Epithelial cell of prostate (primary cell): ENCODE measurements at regions not wholly inside any gene's neighbourhood (a gene's known extent, or its start where the extent isn't known, plus 50 kb on each side); places are given as distances from the start of the nearest gene placed in this dataset.
"Not testable (repeated sequence)": the region's sequence is repeated elsewhere in the genome, so short reads cannot be mapped to it uniquely, and the experiment has no call there.

Experiments used
- DNase-seq: peaks from one replicate; pipeline ENCODE4 v3.0.0-alpha.2; 2011; ENCODE audit warnings: low read depth, low spot score
- H3K27ac ChIP-seq: fragments of 450-650 bp; 2 replicates; pipeline ENCODE4 v1.5.1; 2017; ENCODE audit warnings: mild to moderate bottlenecking

DNA sequence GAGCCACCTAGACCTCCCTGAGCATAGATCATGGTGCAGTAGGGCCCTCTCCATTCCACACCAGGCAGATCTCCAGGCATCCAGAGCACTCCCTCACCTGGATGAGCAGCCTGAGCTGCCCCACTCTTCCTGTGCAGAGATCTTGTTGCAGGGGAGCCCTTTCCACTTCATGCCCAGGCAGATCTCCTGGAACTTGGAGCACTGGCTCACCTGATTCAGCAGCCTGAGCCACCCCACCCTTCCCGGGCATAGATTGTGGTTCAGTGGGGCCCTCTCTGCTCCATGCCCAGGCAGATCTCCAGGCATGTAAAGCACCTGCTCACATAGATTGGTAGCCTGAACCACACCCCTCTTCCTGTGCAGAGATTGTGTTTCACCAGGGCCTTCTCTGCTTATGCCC lies 78.0 kb downstream of the SEC16B start:
- no peak for DNase-seq
- H3K27ac ChIP-seq: peak overlapping the region; percentile 58

DNA sequence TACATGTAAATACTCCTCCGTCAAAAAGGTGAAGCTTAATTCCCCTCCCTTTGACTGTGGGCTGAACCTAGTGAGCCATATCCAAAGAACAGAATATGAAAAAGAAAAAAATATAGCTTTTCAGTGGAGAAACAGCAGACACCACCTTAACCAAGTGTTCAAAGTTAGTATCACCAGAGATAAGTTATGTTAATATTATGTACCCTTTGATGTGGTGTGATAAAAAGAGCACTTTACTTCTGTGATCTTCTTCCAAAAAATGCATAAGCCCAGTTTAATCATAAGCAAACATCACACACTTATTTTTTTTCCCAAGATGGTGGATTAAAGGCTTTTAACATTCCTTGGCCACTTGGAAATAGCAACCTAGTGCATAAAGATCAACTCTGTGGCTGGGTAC lies 79.4 kb downstream of the SEC16B start:
- DNase-seq: no peak
- H3K27ac ChIP-seq: no peak overlapping the region

DNA sequence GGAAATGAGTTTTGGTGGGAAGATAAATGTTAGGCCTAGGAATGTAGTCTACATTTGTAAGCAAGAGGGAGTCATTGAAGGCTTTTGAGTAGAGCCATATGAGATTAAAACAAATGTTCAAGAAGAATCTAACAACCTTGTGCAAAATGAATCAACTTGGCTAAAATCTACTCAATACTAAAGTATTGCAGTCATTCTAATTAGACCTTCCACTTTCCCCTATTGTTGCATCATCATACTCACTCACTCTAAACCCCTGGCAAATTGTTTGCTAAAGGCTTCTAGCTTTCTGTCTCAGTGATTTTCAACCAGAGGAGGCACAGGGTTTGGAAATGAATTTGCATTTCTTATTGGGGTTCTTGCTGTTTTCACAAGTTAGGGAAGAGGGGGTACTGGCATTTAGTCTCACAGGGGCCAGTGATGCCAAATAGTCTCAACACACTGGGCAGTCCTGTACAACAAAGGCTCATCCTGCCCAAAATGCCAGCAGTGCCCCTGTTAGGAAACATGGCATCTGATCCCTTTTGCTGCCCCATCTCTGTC lies 85.3 kb downstream of the SEC16B start:
- DNase-seq: no peak
- no peak overlapping the region for H3K27ac ChIP-seq

DNA sequence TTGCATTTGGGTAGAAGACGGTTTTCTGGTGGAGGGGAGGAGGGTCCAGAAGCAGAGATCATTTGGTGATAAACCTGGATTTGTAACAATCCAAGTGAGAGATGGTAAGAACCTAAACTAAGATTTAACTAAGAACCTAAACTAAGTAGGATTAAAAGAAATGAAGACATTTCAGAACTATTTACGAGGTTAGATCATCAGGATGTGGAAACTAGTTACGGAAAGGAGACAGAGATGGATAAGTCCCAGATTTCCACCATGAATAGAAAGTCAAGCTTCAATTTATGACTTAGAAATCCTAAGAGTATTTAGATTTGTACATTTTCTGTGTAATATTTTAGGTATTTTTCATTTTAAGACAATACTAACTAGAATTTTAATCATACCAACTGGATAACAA lies 86.3 kb downstream of the SEC16B start:
- DNase-seq: no peak
- no peak overlapping the region for H3K27ac ChIP-seq

DNA sequence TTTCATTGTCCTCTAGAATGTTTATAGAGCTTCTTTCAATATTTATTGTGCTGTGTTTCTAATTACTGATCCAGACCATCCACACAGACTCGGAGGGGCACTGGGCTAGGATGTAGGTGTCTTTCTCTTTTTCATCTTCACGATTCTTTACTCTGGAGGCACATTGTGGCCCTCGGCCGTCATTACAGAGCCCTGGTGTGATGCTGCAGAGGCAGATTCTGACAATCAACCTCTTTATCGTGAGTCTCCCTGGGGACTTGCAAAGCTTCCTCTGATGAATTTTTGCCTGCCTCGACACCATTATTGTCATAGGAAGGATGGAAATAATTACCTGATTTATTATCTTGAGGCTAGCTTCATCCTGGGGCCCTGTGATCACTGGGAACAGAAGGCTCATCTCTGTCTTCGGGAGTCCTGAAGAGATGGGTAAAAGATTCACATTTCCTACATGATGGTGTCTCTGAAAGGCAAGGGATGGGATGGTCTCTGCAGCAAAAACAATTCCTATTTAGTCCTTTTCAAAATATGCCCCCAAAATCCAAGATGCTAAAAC lies 89.4 kb downstream of the SEC16B start:
- H3K27ac ChIP-seq: no peak overlapping the region
- no peak for DNase-seq

DNA sequence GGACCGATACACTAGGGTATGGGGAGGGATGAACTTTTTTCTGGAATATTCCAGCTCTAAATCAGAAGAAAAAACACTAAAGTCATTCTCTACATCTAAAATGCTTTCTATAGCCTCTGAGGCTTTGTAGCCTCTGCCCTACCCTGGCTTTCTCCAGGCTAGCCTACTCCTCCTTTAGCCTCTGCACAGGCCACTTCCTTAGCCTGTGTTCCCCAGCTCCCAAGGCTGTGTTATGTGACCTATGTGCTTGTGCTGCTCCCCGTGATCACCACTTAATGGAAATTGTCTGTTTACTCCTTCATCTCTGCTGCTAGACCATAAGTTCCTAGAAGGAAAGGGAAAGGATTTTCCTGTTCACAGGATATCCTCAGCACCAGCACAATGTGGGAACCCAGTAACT lies 92.8 kb downstream of the SEC16B start:
- no peak for DNase-seq
- no peak overlapping the region for H3K27ac ChIP-seq

DNA sequence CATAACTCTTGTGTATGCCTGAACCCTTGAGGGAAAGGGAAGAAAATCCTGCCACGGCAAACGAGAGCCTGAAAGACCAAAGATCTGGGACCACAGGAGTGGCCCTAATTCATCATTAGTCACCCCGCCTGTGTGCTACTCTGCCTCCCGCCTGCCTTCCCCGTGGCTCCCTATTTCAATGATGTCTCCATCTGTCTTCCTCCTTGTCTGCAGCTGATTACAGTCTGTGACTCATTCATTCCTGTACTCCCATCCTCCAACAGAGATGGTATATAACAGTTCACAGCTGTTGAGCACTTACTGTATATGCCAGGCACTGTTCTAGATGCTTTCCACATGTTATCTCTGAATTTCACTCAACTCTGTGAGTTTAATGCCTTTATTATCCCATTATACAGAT lies 96.6 kb downstream of the SEC16B start:
- peak overlapping the region; percentile 48 for H3K27ac ChIP-seq
- no peak for DNase-seq

DNA sequence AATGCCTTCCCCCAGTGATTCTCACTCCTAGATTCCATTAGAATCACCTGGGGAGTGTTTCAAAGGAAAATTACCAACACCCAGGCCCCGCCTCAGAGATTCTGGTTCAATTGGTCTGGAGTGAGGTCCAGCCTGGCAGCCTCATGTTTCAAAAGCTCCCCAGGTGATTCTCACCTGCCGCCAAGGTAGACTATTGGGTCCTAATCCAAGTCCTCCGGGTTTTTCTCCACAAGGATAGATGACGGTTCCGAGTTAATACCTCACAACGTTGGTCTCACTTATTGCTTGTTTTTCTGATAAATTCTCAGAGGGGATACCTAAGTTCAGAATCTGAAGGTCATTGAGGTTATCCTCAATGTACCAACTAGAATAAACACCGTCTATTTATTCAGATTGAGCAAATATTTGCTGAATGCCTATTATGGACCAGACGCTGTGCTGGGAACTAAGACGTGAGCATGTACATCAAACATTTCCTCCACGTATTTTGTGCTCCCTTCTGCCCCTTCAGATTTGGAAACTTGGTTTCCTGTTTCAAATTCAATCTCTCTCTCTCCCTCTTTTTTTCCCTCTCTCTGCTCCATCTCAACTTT lies 97.5 kb downstream of the SEC16B start:
- no peak for DNase-seq
- H3K27ac ChIP-seq: peak overlapping the region; percentile 48

DNA sequence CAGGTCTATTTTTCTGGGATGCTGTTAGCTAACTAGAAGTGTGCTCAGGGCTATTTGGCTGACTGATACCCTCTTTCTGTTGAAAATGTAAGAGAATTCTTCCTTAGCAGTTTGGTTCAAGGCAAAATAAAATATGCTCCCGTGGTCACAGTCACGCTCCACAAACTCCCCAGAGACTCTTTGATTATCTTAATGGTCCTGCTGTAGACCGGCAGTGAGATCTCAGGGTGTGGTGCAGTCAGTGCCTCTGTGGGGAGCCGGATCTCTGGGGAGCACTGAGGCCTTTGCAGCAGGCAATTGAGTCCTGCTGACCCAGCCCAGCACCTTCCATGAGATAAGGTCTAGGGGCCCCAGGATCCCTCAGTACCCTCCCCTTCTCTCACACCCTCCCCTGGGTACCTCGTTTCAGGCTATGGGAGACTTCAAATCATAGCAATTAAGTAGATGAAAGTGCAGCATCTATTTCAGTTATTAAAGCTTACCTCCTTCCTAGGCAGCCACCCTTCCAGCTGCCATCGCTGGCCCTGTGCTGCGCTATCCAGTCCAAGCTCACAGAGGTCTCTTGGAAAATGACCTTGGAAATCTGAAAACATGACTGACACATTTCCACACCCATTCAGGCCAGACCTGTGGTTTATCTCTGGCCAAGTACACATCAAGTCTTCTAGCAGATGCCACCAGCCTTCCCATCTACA lies 98.1 kb downstream of the SEC16B start:
- no peak for DNase-seq
- H3K27ac ChIP-seq: no peak overlapping the region

DNA sequence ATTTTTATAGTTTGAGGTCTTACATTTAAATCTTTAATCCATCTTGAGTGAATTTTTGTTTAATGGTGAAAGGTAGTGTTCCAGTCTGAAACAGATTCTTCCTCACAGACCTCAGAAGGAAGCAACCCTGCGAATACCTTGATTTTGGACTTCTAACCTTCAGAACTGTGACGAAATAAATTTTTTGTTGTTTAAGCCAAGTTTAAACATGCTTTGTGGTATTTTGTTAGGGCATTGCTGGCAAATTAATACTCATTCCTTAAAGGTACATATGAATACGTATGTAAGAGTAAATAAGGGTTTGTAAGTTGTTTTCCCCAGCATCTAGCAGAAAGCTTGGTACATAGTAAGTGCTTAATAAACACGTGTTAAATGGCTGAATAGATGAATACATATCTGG lies 100.3 kb downstream of the SEC16B start:
- no peak for DNase-seq

DNA sequence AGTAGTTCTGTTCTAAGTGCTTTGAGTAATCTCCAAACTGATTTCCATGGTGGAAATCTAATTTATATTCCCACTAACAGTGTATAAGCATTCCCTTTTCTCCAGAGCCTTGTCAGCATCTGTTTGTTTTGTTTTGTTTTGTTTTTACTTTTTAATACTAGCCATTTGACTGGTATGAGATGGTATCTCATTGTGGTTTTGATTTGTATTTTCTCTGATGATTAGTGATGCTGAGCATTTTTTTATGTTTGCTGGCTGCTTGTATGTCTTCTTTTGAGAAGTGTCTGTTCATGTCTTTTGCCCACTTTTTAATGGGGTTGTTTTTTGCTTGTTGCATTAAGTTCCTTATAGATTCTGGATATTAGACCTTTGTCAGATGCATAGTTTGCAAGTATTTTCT lies 100.8 kb downstream of the SEC16B start:
- DNase-seq, H3K27ac ChIP-seq: not testable (repeated sequence)

More for the DNA sequence above, 100.3 kb downstream of the SEC16B start:
- H3K27ac ChIP-seq: no peak overlapping the region

DNA sequence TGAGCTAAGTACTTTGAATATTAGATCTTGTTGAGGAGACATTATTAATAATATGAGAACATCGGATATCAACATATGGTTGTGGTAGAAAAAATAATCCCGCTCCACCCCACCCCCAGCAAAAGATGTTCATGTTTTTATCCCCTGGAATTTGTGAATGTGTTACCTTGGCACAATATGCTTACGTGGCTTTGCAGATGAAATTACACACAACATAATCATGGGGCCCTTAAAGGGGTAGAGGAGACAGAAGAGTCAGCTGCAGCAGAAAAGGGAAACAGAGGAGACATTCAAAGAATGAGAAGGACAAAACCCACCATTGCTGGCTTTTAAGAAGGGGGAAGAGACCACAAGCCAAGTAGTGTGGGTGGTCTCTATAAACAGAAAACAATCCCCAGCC lies 104.1 kb downstream of the SEC16B start:
- H3K27ac ChIP-seq: no peak overlapping the region
- no peak for DNase-seq

DNA sequence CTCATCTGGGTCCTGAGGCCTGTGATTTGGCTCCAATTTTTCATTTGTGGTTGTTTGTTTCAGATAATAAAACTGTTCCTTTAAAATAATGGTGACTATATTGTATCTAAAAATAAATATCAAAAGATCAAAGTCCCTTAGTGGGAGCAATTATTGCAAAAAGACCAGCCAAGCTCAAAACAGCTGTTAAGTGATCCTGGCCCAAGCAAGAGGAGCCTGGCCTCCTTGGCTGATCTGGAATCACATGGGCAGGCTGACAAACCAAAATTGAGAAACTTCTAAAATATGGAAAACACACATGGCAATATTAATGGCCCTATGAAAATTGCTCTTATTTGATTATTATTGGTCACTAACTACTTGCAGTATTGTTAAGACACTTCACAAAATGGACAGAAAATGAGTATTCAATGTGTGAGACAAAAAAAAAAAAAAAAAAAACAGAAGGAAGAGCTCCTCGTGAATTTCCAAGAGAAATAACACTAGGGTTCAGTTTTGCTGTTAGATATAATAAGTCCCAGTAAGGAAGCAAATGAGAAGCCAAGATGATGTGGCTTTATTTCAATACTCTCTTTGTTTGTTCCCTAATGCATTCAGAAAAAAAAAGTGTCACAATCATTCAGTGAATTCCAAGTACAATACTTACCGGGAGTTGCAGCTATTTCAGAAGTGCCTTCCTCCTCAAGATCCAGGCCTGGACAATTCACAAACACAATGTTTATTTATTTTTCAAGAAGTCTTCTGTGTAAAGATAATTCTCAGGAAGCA lies 105.1 kb downstream of the SEC16B start:
- DNase-seq: no peak
- H3K27ac ChIP-seq: no peak overlapping the region

DNA sequence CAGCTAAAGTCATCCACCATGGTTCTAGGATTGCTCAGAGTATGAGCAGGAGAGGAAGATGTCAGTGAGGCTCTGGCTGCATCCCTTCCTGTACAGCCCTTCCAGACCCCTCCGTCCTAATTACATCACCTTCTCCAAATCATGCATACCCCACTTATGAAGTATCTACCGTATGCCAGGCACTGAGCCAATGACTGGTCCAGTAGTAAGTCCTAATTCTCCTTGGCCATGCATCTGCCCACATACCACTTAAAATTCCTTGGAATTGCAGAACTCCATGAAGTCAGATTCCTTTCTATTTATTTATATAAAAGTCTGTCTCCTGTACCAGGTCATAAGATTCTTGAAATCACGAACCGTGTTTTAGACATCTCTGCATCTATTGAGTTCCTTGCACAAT lies 106.1 kb downstream of the SEC16B start:
- no peak overlapping the region for H3K27ac ChIP-seq
- no peak for DNase-seq

DNA sequence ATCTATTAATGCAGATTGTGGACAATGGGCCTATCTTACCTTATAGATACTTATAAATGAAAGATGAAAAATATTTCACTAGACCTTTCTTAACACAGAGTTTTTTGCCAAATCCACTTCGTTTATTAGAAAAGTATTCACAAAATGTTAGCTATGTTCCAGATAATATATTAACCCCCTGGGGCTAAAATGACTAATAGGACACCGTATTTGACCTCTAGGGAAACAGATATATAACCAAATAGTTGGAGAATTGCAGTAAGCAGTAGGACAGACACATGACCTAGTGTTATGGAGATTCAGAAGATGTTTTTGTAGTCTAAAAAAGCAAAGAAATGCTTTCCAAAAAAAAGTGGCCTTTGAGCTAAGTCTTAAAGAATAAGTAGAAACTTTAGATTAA lies 106.9 kb downstream of the SEC16B start:
- no peak for DNase-seq
- no peak overlapping the region for H3K27ac ChIP-seq

DNA sequence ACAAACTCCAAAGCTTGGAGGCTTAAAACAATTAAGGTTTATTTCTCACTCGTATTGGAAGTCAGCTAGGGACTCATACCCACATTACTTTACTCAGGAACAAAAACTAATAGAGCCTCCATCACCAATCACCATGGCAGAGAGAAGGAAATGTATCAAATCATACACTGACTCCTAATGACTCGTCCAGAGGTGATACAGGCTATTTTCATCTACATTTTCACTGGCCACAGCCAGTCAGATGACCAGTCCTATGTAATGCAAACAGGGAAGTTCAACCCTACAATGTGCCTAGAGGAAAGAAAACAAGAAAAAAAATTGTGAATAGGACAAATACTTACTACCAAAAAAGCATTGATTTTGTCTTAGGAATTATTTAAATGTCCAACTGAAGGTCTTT lies 110.3 kb downstream of the SEC16B start:
- H3K27ac ChIP-seq: no peak overlapping the region

DNA sequence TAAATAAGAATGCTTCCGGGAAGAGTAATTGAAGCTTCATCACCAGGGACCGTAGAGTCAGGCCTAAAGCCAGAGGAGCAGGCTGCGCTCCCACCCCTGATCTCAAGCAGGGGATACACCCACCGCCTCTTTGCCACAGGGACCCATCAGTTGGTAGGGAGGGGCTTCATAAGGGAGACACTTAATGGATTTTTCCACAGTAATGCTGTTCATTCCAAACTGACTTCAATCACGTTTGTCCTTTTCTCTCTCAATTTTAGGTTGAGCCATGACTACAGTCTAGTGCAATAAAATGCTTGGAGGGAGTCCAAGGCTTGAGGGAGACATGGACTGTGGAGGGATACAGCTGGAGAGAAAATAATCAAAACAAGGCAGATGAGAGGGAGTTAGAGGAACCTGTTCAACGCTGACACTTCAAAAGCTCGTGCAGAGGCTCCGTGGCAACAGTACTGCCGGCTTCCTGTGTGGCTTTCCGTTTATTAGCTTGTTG lies 111.5 kb downstream of the SEC16B start:
- no peak overlapping the region for H3K27ac ChIP-seq
- DNase-seq: no peak

More for the DNA sequence above, 110.3 kb downstream of the SEC16B start:
- no peak for DNase-seq

DNA sequence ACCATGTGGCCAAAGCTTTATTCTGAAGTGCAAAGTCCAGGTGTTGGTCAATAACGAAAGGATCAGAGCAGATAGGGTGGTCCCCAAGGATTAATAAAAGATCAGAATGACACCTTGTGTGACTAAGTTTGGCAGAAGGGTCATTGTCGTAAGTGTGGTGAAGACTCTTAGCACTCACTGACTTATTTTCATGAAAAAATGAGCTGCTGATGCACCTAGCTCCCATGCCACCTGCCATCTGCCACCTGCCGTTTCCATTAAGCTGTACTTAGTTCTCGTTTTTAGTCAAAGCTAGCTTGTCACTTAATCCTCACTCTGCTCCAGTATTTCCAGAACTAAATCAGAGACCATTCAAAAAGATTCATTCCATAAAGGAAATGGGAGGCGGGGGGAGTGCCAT lies 112.6 kb downstream of the SEC16B start:
- no peak overlapping the region for H3K27ac ChIP-seq
- DNase-seq: no peak

DNA sequence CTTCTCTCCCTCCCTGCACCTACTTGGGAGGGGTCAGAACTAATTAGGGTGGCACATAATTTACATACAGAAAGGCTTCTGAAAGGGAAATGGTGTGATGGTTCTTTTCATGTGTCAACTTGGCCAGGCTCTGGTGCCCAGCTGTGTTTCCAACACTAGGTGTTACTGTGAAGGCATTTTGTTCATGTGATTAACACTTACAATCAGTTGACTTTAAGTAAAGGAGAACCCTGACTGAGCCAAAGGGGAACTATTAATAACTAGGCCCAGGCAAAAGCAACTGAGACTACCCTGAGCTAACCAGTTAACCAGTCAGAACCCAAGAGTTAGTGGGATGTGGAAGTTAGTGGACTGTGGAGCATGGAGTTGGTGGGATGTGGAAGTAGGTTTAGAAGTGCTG lies 114.9 kb downstream of the SEC16B start:
- no peak overlapping the region for H3K27ac ChIP-seq

DNA sequence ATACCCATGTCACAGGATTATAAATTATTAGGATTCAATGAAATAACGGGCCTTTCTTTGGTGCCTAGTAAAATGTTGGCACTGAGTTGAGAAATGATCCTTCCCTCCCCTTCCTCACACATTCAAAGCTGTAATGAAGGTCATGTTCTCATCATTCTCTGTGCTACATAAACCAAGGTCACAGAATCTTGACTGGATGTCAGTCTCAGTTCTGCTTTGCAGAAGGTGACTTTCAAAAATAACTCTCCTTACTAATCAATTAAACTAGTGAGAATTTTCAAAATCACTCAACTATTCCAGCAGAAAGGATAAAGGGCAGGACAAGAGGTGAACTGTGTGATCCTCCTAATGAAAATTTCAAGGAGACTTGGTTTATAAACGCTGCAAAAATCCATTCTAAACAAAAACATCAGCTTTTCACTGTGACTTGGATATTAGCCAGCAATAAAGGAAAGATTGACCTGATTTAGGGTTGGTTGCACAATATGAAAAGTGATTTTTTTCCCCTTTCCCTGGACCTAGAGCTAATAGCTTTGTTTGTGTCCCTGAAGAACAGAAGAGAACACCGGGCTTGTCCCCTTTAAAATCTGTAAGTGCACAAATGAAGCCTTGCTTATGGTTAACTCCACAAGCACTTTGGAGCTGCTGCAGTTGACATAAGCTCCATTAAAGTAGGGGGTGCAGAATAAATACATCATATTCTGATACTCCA lies 120.1 kb downstream of the SEC16B start:
- DNase-seq: no peak
- no peak overlapping the region for H3K27ac ChIP-seq

More for the DNA sequence above, 114.9 kb downstream of the SEC16B start:
- no peak for DNase-seq
